Gastrocnemius medialis (tissue), 4 donors: ENCODE measurements at regions not wholly inside any gene's neighbourhood (a gene's known extent, or its start where the extent isn't known, plus 50 kb on each side); places are given as distances from the start of the nearest gene placed in this dataset.

Experiments
- CTCF ChIP-seq, 5 experiments: fragments of 450-650 bp in 3 of 5; fragments of 200-600 bp in 2 of 5; sonication (generic) in 2 of 5; IDR thresholded peaks in 4 of 5; conservative IDR thresholded peaks in 1 of 5; 1 replicate in 4 of 5; 2 replicates in 1 of 5; pipeline ENCODE4 v1.5.1; 2016 to 2019; ENCODE audit warnings: antibody characterized with exemption in 5 of 5, mild to moderate bottlenecking in 3 of 5, moderate library complexity in 3 of 5
- POLR2A ChIP-seq, 2 donors: fragments of 450-650 bp; IDR thresholded peaks; one replicate each; pipeline ENCODE4 v1.6.1; 2017; ENCODE audit warnings: antibody characterized with exemption in 2 of 2, mild to moderate bottlenecking in 2 of 2, moderate library complexity in 2 of 2

GRCh38 chr2:186327251-186327868 lies 158.7 kb upstream of the ZC3H15 start:
- TF ChIP-seq CTCF (IDR thresholded peaks at IDR 0.05 in 4 of 5, conservative IDR thresholded peaks at IDR 0.05 in 1 of 5), result no peak
- no peak for TF ChIP-seq POLR2A (IDR thresholded peaks at IDR 0.05)
